Stimulated activated CD8-positive, alpha-beta memory T cell treated with anti-CD3 and anti-CD28 coated beads, Interleukin-2, amount 100 ng/mL, for 48 hours (primary cell): ENCODE measurements at regions not wholly inside any gene's neighbourhood (a gene's known extent, or its start where the extent isn't known, plus 50 kb on each side); places are given as distances from the start of the nearest gene placed in this dataset.
A peak's percentile ranks its signal among the peaks of the same experiment; 100 is the strongest.
"Not testable (repeated sequence)": the region's sequence is repeated elsewhere in the genome, so short reads cannot be mapped to it uniquely, and the experiment has no call there.

Experiments
- DNase-seq, 2 donors: peaks; one replicate each; pipeline ENCODE4 v3.0.0-alpha.2; 2020; ENCODE audit warnings: low read depth in 2 of 2

GRCh38 chr18:46229641-46230040 lies 125.5 kb downstream of the HAUS1 start:
- not testable (repeated sequence) for DNase-seq

- no peak for DNase-seq
Observed at GRCh38 chr18:46236156-46236555, 132.0 kb downstream of the HAUS1 start.

- DNase-seq, result no peak
Observed at GRCh38 chr18:46237891-46238290, 133.7 kb downstream of the HAUS1 start.

GRCh38 chr18:46239549-46239948 lies 135.4 kb downstream of the HAUS1 start:
- no peak for DNase-seq

- DNase-seq, result no peak
Observed at GRCh38 chr18:46239998-46240397, 135.8 kb downstream of the HAUS1 start.

- DNase-seq, result not testable (repeated sequence)
Observed at GRCh38 chr18:46241393-46241792, 137.2 kb downstream of the HAUS1 start.

GRCh38 chr18:46242183-46242582 lies 138.0 kb downstream of the HAUS1 start:
- no peak for DNase-seq

GRCh38 chr18:46243095-46243494 lies 138.9 kb downstream of the HAUS1 start:
- DNase-seq, result no peak

GRCh38 chr18:46243673-46244072 lies 139.5 kb downstream of the HAUS1 start:
- DNase-seq, result no peak

- DNase-seq, result no peak
Observed at GRCh38 chr18:46246101-46246500, 141.9 kb downstream of the HAUS1 start.

GRCh38 chr18:46247942-46248341 lies 143.8 kb downstream of the HAUS1 start:
- DNase-seq, result no peak

- DNase-seq, result peak in 1 of 2 donors; percentile 15
Observed at GRCh38 chr18:46250084-46250811, 146.1 kb downstream of the HAUS1 start.

- no peak for DNase-seq
Observed at GRCh38 chr18:46250812-46251173, 146.6 kb downstream of the HAUS1 start.

GRCh38 chr18:46252759-46253158 lies 148.6 kb downstream of the HAUS1 start:
- no peak for DNase-seq

- DNase-seq, result no peak
Observed at GRCh38 chr18:46253498-46253897, 149.3 kb downstream of the HAUS1 start.

GRCh38 chr18:46256078-46256477 lies 151.9 kb downstream of the HAUS1 start:
- no peak for DNase-seq

- DNase-seq, result no peak
Observed at GRCh38 chr18:46257366-46257765, 153.2 kb downstream of the HAUS1 start.

- no peak for DNase-seq
Observed at GRCh38 chr18:46260016-46260878, 156.1 kb downstream of the HAUS1 start.

GRCh38 chr18:46260879-46261143 lies 156.6 kb downstream of the HAUS1 start:
- no peak for DNase-seq

- no peak for DNase-seq
Observed at GRCh38 chr18:46261799-46262198, 157.6 kb downstream of the HAUS1 start.

- no peak for DNase-seq
Observed at GRCh38 chr18:46262856-46263255, 158.7 kb downstream of the HAUS1 start.

- DNase-seq, result no peak
Observed at GRCh38 chr18:46264255-46264654, 160.1 kb downstream of the HAUS1 start.
